GM18499 (cell line): ENCODE measurements at regions not wholly inside any gene's neighbourhood (a gene's known extent, or its start where the extent isn't known, plus 50 kb on each side); places are given as distances from the start of the nearest gene placed in this dataset.

Source experiments
- ATAC-seq: cut with Tn5 transposase; IDR thresholded peaks from one replicate; pipeline ENCODE4 v1.9.1; 2021; ENCODE audit warnings: moderate number of reproducible peaks; ENCODE audit not compliant: insufficient read depth, unreplicated experiment

DNA sequence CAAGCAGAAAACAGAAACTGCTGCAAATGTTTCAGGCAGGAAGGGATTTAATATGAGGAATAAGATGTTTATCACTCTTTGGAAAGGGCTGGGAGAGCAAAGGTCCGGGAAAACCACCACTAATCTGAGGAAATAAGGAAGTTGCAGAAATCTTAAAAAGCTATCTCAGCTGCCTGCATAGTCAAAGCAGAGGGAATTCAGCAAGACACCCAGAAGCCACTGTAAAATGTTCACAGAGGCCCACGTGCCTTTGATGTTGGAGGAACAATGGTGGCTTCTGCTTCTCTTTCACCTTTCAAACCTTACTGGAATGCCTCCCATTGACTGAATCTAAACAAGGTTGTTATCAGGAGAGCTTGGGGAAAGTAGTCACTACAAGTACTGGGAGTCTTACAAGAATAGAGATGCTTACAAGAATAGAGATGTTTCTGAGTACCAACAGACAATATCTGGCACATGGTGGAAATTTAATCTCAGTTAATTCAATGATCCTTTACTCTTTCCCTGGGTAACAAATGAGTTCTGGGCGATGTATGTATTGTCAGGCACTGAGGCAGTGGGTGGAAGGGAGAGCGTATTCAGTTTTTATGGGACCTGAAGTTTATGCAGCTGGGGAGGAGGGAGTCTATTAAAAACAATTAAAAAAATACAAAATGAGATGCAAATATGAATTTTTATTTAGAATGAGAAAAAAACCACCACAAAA is 56.1 kb upstream of the MED13 start:
- no peak for ATAC-seq

DNA sequence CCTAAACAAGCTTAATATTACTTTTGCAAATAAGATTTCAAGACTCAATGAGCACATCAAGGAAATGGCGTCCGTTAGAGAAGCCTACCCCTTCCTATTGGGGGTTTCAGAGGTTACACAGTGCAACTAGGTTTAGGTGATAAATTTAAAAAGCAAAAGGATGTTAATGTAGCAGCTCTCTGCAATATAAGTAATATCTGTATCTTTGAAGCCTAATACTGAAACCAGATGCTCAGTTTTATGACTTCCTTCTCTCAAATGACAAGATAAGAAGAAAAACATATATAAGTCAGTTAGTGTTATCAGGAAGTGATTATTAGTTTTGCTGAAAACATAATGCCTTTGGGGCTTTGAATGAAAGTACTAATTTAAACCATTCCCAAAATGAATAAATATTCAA is 54.3 kb upstream of the MED13 start:
- peak; percentile 57 for ATAC-seq
